ENCODE measurements at regions not wholly inside any gene's neighbourhood (a gene's known extent, or its start where the extent isn't known, plus 50 kb on each side); places are given as distances from the start of the nearest gene placed in this dataset.

DNA sequence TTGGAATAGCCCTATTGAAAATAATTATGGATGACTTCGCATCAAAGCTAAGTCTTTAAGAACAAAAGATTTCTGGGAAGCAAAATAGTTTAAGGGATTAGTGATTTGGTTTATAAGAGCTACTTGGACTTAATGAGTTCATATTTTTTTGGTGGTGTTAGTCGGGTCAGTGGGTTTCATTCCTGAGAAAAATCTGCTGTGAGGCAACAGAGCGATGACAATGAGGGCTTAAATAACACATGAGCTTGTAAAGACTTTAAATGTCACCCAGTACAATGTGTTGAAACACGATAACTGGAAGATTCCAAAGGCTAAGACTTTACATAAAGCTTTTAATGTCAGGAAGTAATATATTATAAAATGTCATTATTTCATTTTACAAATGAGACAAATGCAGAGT lies 178.8 kb downstream of the ARL4A start:
- no peak overlapping the region for H3K27ac ChIP-seq
- DNase-seq (ENCODE audit: low read depth, low spot score) = no peak
- no peak overlapping the region for H3K9ac ChIP-seq (ENCODE audit: insufficient read length)
- H3K4me3 ChIP-seq = no peak overlapping the region
- no peak for TF ChIP-seq FOXP2 (optimal IDR thresholded peaks at IDR 0.05; ENCODE audit: control extremely low read depth, extremely low read length, insufficient read depth)
- H3K36me3 ChIP-seq (ENCODE audit: insufficient read depth, low read length) = no peaks in the 10 kb centered on the region
- H3K9me3 ChIP-seq (ENCODE audit: low read depth, low read length) = no peaks in the 10 kb centered on the region

DNA sequence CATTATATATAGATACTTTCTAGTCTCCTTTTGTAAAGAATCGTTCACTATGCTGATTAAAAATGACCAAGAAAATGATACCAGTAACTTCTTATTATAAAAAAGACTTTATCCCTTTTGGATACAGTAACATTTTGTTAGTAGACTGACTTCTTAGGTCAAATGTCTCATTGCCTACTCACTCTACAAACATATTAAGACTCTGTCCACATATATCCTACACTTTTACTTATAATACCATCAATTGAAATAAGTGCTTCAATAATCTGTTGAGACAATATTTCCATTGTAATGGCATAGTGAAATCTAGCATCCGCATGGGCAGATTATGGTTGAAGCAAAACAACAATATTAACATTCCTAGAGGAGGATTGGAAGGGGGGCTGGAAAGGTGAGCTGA lies 180.6 kb downstream of the ARL4A start:
- Histone ChIP-seq H3K9me3 (ENCODE audit: low read depth, low read length) (no peaks in the 10 kb centered on the region), H3K36me3 (ENCODE audit: insufficient read depth, low read length) (no peaks in the 10 kb centered on the region), H3K4me3 (no peak overlapping the region), H3K27ac (no peak overlapping the region), H3K9ac (ENCODE audit: insufficient read length) (no peak overlapping the region)
- DNase-seq (ENCODE audit: low read depth, low spot score) = no peak
- TF ChIP-seq FOXP2 (optimal IDR thresholded peaks at IDR 0.05; ENCODE audit: control extremely low read depth, extremely low read length, insufficient read depth) (no peak), POLR2AphosphoS5 (IDR thresholded peaks at IDR 0.05; ENCODE audit: borderline replicate concordance, low read depth, low read length) (no peak), EZH2 (IDR thresholded peaks at IDR 0.05) (no peak)

DNA sequence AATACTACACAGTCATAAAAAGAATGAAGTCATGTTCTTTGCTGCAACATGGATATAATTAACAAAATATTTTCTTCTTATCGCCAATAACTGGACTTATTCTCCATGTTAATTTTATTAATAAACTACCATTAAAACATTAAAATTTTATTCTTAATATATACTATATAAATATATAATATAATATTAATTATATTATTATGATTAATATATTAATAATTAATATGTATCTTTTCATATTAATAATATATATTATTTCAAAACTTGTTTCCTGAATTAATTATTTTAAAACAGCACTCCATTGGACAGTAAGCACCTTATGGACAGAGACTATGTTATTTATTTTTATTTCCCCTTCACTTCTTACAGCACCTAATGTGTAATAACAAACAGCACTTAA lies 182.8 kb downstream of the ARL4A start:
- Histone ChIP-seq H3K27ac (no peak overlapping the region), H3K9ac (ENCODE audit: insufficient read length) (no peak overlapping the region), H3K4me3 (no peak overlapping the region), H3K36me3 (ENCODE audit: insufficient read depth, low read length) (no peaks in the 10 kb centered on the region), H3K9me3 (ENCODE audit: low read depth, low read length) (no peaks in the 10 kb centered on the region)
- no peak for DNase-seq (ENCODE audit: low read depth, low spot score)
- TF ChIP-seq POLR2AphosphoS5 (IDR thresholded peaks at IDR 0.05; ENCODE audit: borderline replicate concordance, low read depth, low read length) (no peak), FOXP2 (optimal IDR thresholded peaks at IDR 0.05; ENCODE audit: control extremely low read depth, extremely low read length, insufficient read depth) (no peak), EZH2 (IDR thresholded peaks at IDR 0.05) (no peak)

DNA sequence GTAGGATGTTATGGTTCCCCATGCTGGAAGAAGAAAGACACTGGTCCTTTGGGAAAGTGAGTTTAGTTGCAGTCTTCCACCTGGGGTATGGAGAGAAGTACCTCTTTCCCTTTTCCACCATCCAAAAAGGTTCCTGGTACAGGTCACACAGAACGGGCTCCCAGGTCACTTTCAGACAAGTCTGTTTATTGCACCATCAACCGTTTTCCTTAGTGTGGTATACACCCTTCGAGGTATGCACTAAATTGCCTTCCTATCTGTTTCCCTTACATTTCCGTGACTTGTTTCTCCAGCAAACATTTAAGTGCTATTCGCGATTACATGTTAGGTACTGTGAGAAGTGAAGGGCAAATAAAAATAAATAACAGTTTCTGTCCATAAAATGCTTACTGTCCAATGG lies 185.1 kb downstream of the ARL4A start:
- no peak for TF ChIP-seq EZH2 (IDR thresholded peaks at IDR 0.05)
- TF ChIP-seq FOXP2 (optimal IDR thresholded peaks at IDR 0.05; ENCODE audit: control extremely low read depth, extremely low read length, insufficient read depth) = no peak
- TF ChIP-seq POLR2AphosphoS5 (IDR thresholded peaks at IDR 0.05; ENCODE audit: borderline replicate concordance, low read depth, low read length) = no peak
- Histone ChIP-seq H3K27ac (no peak overlapping the region), H3K9me3 (ENCODE audit: low read depth, low read length) (no peaks in the 10 kb centered on the region), H3K9ac (ENCODE audit: insufficient read length) (no peak overlapping the region), H3K4me3 (no peak overlapping the region), H3K36me3 (ENCODE audit: insufficient read depth, low read length) (no peaks in the 10 kb centered on the region)
- DNase-seq (ENCODE audit: low read depth, low spot score) = no peak

DNA sequence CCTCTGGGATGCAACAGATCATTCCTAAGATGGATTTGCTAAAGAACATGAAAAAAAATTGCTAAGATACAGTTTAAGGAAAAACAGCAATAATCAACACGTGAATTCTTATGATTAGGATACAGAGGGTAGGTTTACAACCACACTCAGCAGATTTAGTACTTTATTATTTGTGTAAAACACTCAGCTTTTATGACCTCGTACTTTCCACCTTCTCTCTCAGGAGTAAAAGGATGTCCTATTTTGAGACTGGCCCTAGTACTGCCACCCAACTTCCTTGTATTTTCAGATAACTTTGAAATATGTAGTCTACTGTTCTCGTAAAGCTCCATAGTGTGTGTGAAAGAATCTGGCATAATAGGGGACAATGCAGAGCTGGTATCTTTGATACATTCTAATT lies 186.1 kb downstream of the ARL4A start:
- no peak overlapping the region for H3K27ac ChIP-seq
- H3K9me3 ChIP-seq (ENCODE audit: low read depth, low read length) = no peaks in the 10 kb centered on the region
- H3K9ac ChIP-seq (ENCODE audit: insufficient read length) = no peak overlapping the region
- DNase-seq (ENCODE audit: low read depth, low spot score) = no peak
- TF ChIP-seq EZH2 (IDR thresholded peaks at IDR 0.05) (no peak), POLR2AphosphoS5 (IDR thresholded peaks at IDR 0.05; ENCODE audit: borderline replicate concordance, low read depth, low read length) (no peak), FOXP2 (optimal IDR thresholded peaks at IDR 0.05; ENCODE audit: control extremely low read depth, extremely low read length, insufficient read depth) (no peak)
- no peaks in the 10 kb centered on the region for H3K36me3 ChIP-seq (ENCODE audit: insufficient read depth, low read length)
- H3K4me3 ChIP-seq = no peak overlapping the region

DNA sequence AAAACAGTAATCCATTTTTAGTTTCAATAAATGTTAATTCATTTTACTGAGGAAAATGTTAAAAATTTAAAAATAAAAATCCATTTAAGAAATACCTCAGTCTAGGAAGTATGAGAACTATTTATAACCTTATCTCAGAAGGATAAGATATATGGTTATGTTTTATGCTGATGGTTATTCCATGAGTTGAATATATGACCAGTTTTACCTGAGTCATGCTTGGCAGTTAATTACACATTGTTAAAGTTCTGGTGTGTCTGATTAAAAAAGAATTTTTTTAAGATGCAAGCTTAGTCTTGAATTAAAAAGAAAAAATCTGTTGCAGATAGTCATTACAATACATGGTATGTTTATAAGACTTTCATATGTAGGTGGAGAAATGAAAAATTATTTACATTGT lies 191.7 kb downstream of the ARL4A start:
- TF ChIP-seq FOXP2 (optimal IDR thresholded peaks at IDR 0.05; ENCODE audit: control extremely low read depth, extremely low read length, insufficient read depth) (no peak), POLR2AphosphoS5 (IDR thresholded peaks at IDR 0.05; ENCODE audit: borderline replicate concordance, low read depth, low read length) (no peak), EZH2 (IDR thresholded peaks at IDR 0.05) (no peak)
- H3K9me3 ChIP-seq (ENCODE audit: low read depth, low read length) = no peaks in the 10 kb centered on the region
- H3K4me3 ChIP-seq = no peak overlapping the region
- H3K27ac ChIP-seq = no peak overlapping the region
- no peak overlapping the region for H3K9ac ChIP-seq (ENCODE audit: insufficient read length)
- H3K36me3 ChIP-seq (ENCODE audit: insufficient read depth, low read length) = no peaks in the 10 kb centered on the region
- DNase-seq (ENCODE audit: low read depth, low spot score) = no peak

DNA sequence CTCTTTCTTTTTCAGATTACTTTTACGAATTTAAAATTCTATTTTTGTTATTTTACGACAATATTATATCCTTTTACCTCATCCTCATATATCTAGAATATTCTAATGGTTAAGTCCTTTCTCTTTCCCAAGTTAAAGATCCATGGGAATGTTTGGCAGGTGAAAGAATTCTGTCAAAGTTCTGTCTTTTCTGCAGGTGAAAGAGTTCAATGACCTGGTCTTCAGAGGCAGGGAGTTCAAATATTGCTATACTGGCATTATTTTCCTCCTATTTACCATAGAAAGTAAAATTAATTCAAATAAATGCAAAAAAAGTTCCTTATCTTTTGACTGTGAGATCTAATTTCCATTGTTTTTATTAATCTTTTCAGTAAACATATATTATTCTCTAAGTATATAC lies 194.3 kb downstream of the ARL4A start:
- DNase-seq (ENCODE audit: low read depth, low spot score) = no peak
- Histone ChIP-seq H3K9ac (ENCODE audit: insufficient read length) (no peak overlapping the region), H3K9me3 (ENCODE audit: low read depth, low read length) (no peaks in the 10 kb centered on the region), H3K27ac (no peak overlapping the region), H3K4me3 (no peak overlapping the region), H3K36me3 (ENCODE audit: insufficient read depth, low read length) (no peaks in the 10 kb centered on the region)
- TF ChIP-seq EZH2 (IDR thresholded peaks at IDR 0.05) = no peak
- TF ChIP-seq POLR2AphosphoS5 (IDR thresholded peaks at IDR 0.05; ENCODE audit: borderline replicate concordance, low read depth, low read length) = no peak
- TF ChIP-seq FOXP2 (optimal IDR thresholded peaks at IDR 0.05; ENCODE audit: control extremely low read depth, extremely low read length, insufficient read depth) = no peak

DNA sequence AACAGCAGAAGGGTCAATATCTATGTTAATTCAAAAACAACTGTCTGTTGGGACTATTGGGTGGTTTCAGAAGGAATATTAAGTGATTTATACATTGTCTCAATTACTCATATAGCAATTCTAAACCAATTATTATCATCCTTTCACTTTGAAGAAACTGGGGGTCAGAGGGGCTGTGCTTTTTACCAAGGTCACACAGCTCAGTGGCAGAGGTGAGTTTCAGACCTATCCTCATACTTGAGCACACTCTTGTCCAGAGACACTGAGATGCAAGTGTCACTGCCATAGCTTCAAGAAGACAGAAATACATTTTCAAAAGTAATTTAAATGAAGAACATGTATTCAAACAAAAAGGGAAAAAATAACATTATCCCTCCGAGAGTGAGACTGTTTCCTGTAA lies 195.3 kb downstream of the ARL4A start:
- no peak overlapping the region for H3K27ac ChIP-seq
- H3K4me3 ChIP-seq = no peak overlapping the region
- H3K9ac ChIP-seq (ENCODE audit: insufficient read length) = no peak overlapping the region
- no peak for DNase-seq (ENCODE audit: low read depth, low spot score)
- H3K9me3 ChIP-seq (ENCODE audit: low read depth, low read length) = no peaks in the 10 kb centered on the region
- H3K36me3 ChIP-seq (ENCODE audit: insufficient read depth, low read length) = no peaks in the 10 kb centered on the region
- TF ChIP-seq POLR2AphosphoS5 (IDR thresholded peaks at IDR 0.05; ENCODE audit: borderline replicate concordance, low read depth, low read length) = no peak
- no peak for TF ChIP-seq FOXP2 (optimal IDR thresholded peaks at IDR 0.05; ENCODE audit: control extremely low read depth, extremely low read length, insufficient read depth)
- no peak for TF ChIP-seq EZH2 (IDR thresholded peaks at IDR 0.05)

DNA sequence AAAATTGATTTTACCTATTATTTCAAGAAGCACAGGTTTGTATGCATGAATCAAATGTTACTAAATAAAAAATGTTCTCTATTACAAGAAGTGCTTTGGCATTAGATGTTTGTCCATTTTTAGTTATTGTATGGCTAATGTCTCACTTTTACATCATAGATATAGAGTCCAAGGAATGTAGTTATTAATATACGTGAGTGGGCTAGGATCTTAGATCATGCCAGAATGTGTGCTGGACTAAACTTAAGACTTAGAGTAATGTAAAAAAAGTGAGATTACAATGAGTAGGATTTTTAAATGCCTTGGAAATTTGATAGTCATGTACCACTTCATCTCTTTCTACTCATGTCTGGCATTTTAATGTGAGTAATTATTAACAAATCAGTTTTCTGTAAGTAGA lies 196.6 kb downstream of the ARL4A start:
- no peaks in the 10 kb centered on the region for H3K9me3 ChIP-seq (ENCODE audit: low read depth, low read length)
- TF ChIP-seq POLR2AphosphoS5 (IDR thresholded peaks at IDR 0.05; ENCODE audit: borderline replicate concordance, low read depth, low read length) (no peak), FOXP2 (optimal IDR thresholded peaks at IDR 0.05; ENCODE audit: control extremely low read depth, extremely low read length, insufficient read depth) (no peak), EZH2 (IDR thresholded peaks at IDR 0.05) (no peak)
- no peaks in the 10 kb centered on the region for H3K36me3 ChIP-seq (ENCODE audit: insufficient read depth, low read length)
- no peak overlapping the region for H3K27ac ChIP-seq
- no peak overlapping the region for H3K9ac ChIP-seq (ENCODE audit: insufficient read length)
- DNase-seq (ENCODE audit: low read depth, low spot score) = no peak
- H3K4me3 ChIP-seq = no peak overlapping the region
